Activated naive CD4-positive, alpha-beta T cell treated with anti-CD3 and anti-CD28 coated beads, Interleukin-2, amount 10 ng/mL, durations not matched to agents 7 days and 5 days (primary cell): ENCODE measurements at regions not wholly inside any gene's neighbourhood (a gene's known extent, or its start where the extent isn't known, plus 50 kb on each side); places are given as distances from the start of the nearest gene placed in this dataset.
A peak's percentile ranks its signal among the peaks of the same experiment; 100 is the strongest.

Source experiments
- CTCF ChIA-PET: fragments of 350-600 bp; sonication (Branson Sonifier 250); formaldehyde crosslinking; loops from one replicate; lab custom pipeline; 2021; ENCODE audit warnings: antibody characterized with exemption; lab: Charles Lee
- DNase-seq: peaks from one replicate; pipeline ENCODE4 v3.0.0-alpha.2; 2020
- H3K27ac Mint-ChIP-seq: one replicate; pipeline ENCODE4 v1.8.0; 2021; ENCODE audit warnings: mild to moderate bottlenecking, moderate library complexity, mixed read lengths
- H3K27me3 Mint-ChIP-seq: one replicate; pipeline ENCODE4 v1.8.0; 2021; ENCODE audit warnings: mild to moderate bottlenecking, mixed read lengths
- H3K36me3 Mint-ChIP-seq: one replicate; pipeline ENCODE4 v1.8.0; 2021; ENCODE audit warnings: mixed read lengths
- H3K4me1 Mint-ChIP-seq: one replicate; pipeline ENCODE4 v1.8.0; 2021; ENCODE audit warnings: mixed read lengths
- H3K4me3 Mint-ChIP-seq: one replicate; pipeline ENCODE4 v1.8.0; 2021; ENCODE audit warnings: mild to moderate bottlenecking, moderate library complexity, mixed read lengths
- H3K9me3 Mint-ChIP-seq: one replicate; pipeline ENCODE4 v1.8.0; 2021; ENCODE audit warnings: mixed read lengths

DNA sequence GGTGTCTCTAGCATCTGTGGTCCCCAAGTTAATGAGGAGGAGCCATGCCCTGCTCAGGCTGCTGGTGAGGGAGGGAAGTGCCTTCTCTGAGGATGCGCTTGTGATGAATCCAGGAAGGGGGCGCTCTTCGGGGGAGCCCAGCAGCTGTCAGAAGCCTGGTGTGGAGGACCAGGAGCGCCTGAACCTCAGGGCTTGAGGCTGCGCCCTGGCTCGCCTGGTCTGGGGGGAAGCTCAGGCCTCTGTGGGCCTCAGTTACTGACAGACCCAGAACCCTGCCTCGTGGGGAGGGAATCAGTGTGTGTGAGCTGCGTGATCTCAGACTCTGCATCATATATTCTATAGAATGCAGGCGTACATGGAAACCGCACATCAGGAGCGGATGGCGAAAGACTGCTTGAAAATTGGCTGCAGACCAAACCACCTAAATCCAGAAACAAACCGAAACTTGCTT, 126.1 kb downstream of the SEC14L1 start:
- DNase-seq: no peak
- CTCF ChIA-PET: interaction anchor here (1.2 kb wide), 1 partner anchor 20 kb away, joined by 3 read pairs; no protein-coding TSS in a partner anchor
- no peaks in the 10 kb centered on the region for H3K9me3 Mint-ChIP-seq
- H3K27me3 Mint-ChIP-seq: peaks cover 36% of the 10 kb centered on the region
- no peaks in the 10 kb centered on the region for H3K4me1 Mint-ChIP-seq
- H3K36me3 Mint-ChIP-seq: no peaks in the 10 kb centered on the region
- H3K4me3 Mint-ChIP-seq: no peak overlapping the region
- H3K27ac Mint-ChIP-seq: no peak overlapping the region

DNA sequence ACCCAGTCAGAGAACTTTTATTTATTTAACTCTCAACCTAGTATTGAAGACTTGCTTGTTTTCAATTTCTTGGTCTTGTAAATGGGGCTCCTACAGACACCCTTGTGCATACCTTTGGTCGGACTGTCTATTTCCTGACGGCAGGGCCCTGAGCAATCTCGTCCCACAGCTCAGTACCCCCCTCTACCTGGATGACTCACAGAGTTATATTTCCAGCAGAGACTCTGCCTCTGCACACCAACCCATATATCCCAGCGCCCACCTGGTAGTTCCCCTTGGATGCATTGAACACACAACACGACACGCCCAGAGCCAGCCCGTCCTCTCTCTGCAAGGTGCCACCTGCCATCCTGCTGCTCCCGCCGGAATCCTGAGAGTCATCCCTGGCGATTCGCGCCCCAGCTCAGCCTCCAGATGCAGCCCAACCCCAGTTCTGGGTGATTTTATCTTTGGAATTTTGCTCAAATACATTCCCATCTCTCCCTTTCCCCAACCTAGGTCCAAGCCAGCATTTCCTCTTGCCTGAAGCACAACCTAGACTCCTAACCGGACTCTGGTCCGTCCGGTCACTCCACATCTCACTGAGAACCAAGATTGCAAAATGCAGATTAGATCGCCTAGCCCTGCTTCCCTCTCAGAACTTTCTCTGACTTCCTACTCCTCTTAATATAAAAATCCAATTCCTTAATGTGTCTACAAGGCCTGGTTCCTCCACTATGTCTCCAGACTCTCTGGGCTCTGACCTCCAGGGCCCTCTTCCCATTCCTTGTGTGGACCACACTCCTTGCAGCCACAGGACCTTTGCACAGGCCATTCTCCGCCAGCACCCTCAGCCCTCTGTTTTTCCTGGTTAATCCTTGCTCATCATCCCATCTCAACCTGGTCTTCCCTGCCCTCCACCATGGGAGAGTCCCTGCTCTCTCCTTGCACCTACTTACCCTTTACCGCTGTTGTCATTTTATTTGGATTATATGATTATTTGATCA, 129.2 kb downstream of the SEC14L1 start:
- no peak for DNase-seq
- H3K9me3 Mint-ChIP-seq: no peaks in the 10 kb centered on the region
- H3K4me3 Mint-ChIP-seq: no peak overlapping the region
- H3K4me1 Mint-ChIP-seq: no peaks in the 10 kb centered on the region
- H3K27me3 Mint-ChIP-seq: peaks cover 52% of the 10 kb centered on the region
- no peaks in the 10 kb centered on the region for H3K36me3 Mint-ChIP-seq
- CTCF ChIA-PET: no interaction called here
- H3K27ac Mint-ChIP-seq: no peak overlapping the region

- no peaks in the 10 kb centered on the region for H3K9me3 Mint-ChIP-seq
Measured at GRCh38 chr17:77271411-77271810, 130.6 kb downstream of the SEC14L1 start.

DNA sequence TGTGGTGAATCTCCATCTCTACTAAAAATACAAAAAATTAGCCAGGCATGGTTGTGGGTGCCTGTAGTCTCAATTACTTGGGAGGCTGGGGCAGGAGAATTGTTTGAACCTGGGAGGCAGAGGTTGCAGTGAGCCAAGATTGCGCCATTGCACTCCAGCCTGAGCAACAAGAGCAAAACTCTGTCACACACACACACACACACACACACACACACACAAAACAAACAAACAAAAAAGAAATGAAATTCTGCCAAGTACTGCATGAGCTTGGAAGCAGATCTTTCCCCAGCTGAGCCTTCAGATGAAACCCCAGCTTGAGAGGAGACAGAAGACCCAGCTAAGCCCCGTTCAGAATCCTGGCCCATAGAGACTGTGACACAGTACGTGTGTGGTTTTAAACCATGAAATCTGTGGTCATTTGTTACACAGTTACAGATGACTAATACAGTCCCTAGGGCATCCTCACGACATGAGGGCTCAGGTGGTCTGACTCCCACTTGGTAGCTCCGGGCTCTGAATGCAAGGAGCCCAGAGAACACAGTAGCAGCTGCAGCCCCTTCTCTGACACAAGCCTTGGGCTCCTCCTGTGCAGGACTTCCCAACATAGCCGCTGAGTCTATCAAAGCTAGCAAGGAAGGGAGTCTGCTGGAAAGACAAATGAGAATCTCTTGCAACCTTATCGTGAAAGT, 132.8 kb downstream of the SEC14L1 start:
- DNase-seq: no peak
- H3K9me3 Mint-ChIP-seq: no peaks in the 10 kb centered on the region
- no peaks in the 10 kb centered on the region for H3K4me1 Mint-ChIP-seq
- H3K4me3 Mint-ChIP-seq: no peak overlapping the region
- peaks cover 51% of the 10 kb centered on the region for H3K27me3 Mint-ChIP-seq
- CTCF ChIA-PET: no interaction called here
- H3K27ac Mint-ChIP-seq: no peak overlapping the region
- H3K36me3 Mint-ChIP-seq: no peaks in the 10 kb centered on the region

More at GRCh38 chr17:77271411-77271810, 130.6 kb downstream of the SEC14L1 start:
- CTCF ChIA-PET: interaction anchor here (0.6 kb wide), 1 partner anchor 403 kb away, joined by 3 read pairs; the partner anchor contains the start of gene MGAT5B
- H3K4me3 Mint-ChIP-seq: no peak overlapping the region
- DNase-seq: no peak
- no peaks in the 10 kb centered on the region for H3K36me3 Mint-ChIP-seq
- H3K4me1 Mint-ChIP-seq: no peaks in the 10 kb centered on the region
- no peak overlapping the region for H3K27ac Mint-ChIP-seq
- peaks cover 45% of the 10 kb centered on the region for H3K27me3 Mint-ChIP-seq

DNA sequence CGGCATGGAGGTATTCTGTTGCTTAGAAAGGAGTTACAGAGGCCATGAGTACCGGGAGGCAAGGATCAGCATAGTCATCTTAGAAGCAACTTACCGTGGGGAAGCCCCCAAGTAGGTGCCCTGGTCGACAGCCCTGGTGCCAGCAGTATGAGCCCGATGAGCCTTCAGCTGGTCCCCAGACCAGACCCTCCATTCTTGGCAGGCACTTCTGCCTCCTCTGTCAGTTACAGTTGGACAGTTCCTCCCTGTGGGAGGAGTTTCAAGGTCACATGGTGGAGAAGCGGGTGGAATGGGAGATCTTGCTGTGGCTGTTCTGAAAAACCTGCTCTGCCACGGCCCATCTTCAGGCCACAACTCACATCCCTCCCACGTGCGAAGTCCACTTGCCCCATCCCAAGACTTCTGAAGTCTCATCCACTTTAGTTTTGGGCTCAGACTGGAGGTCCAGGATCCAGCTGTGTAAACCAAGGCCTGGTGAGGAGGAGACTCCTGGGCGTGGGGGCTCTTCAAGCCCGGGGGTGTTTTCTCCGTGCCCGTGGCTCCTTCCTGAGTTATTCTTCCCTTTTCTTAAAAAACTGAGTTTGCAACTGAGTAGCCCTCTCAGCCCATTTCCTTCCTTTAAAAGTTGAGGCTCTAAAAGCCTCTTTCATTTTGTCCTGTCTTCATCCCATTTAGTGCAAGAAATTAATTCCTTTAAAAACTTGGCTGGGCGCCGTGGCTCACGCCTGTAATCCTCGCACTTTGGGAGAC, 133.5 kb downstream of the SEC14L1 start:
- Mint-ChIP-seq H3K4me3 (no peak overlapping the region), H3K27ac (no peak overlapping the region), H3K27me3 (peaks cover 54% of the 10 kb centered on the region), H3K9me3 (no peaks in the 10 kb centered on the region), H3K4me1 (no peaks in the 10 kb centered on the region), H3K36me3 (no peaks in the 10 kb centered on the region)
- CTCF ChIA-PET: no interaction called here
- no peak for DNase-seq

DNA sequence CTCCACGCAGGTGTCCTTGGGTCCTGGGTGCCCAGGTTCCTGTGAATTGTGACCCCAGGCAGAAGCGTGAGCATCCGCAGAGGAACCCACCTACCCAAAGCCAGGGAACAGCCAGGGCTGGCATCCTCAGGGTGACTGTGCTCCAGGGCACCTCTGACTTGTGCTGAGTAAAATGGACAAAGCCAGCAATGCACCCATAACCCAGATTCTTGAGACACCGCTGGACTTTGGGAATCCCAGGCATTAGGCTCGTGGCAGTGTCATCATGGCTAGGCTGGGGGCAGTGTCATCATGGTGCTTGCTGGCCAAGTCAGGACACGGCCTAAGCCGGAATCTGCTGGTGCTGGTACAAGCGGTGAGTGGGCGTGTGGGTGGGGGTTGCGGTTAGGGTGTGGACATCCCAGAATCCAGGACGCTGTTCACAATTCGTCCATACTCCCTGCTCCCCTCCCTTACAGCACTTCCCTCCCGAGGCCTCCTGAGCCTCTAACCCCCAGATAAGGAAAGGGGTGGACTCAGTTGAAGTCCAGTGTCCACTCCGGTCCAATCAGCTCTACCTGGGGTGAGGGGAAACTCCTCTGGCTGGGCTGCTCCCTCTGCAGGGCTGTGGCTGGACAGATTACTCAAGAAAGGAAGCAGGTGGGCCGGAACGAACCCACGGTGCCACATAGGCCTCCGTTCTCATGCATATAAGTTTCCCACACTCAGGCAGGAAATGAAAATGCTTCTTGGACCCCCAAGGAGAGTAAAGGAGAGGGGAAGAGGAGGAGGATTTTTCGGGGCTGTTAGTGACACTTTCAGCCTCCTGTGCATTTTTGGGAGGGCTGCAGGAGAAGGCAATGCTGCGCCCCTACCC, 138.9 kb downstream of the SEC14L1 start:
- H3K9me3 Mint-ChIP-seq: no peaks in the 10 kb centered on the region
- no peaks in the 10 kb centered on the region for H3K36me3 Mint-ChIP-seq
- peaks cover 71% of the 10 kb centered on the region for H3K27me3 Mint-ChIP-seq
- no peak overlapping the region for H3K27ac Mint-ChIP-seq
- no peak overlapping the region for H3K4me3 Mint-ChIP-seq
- DNase-seq: no peak
- H3K4me1 Mint-ChIP-seq: peaks cover 15% of the 10 kb centered on the region
- CTCF ChIA-PET: interaction anchor here (0.6 kb wide), 1 partner anchor 734 kb away, joined by 3 read pairs; no protein-coding TSS in a partner anchor

- DNase-seq: peak; percentile 77
- Mint-ChIP-seq H3K36me3 (no peaks in the 10 kb centered on the region), H3K4me3 (peak overlapping the region; percentile 77), H3K9me3 (no peaks in the 10 kb centered on the region), H3K27me3 (peaks cover 78% of the 10 kb centered on the region), H3K27ac (peak overlapping the region; percentile 86), H3K4me1 (peaks cover 15% of the 10 kb centered on the region)
- CTCF ChIA-PET: no interaction called here
Measured at GRCh38 chr17:77280304-77281121, 139.7 kb downstream of the SEC14L1 start.

- H3K9me3 Mint-ChIP-seq: no peaks in the 10 kb centered on the region
- H3K36me3 Mint-ChIP-seq: no peaks in the 10 kb centered on the region
- CTCF ChIA-PET: interaction anchor here (0.6 kb wide), 1 partner anchor 118 kb away, joined by 3 read pairs; no protein-coding TSS in a partner anchor
- H3K27me3 Mint-ChIP-seq: peaks cover 81% of the 10 kb centered on the region
- peak overlapping the region; percentile 69 for H3K4me3 Mint-ChIP-seq
- H3K27ac Mint-ChIP-seq: peak overlapping the region; percentile 74
- DNase-seq: peak; percentile 69
- H3K4me1 Mint-ChIP-seq: peaks cover 15% of the 10 kb centered on the region
Measured at GRCh38 chr17:77281122-77281903, 140.5 kb downstream of the SEC14L1 start.

DNA sequence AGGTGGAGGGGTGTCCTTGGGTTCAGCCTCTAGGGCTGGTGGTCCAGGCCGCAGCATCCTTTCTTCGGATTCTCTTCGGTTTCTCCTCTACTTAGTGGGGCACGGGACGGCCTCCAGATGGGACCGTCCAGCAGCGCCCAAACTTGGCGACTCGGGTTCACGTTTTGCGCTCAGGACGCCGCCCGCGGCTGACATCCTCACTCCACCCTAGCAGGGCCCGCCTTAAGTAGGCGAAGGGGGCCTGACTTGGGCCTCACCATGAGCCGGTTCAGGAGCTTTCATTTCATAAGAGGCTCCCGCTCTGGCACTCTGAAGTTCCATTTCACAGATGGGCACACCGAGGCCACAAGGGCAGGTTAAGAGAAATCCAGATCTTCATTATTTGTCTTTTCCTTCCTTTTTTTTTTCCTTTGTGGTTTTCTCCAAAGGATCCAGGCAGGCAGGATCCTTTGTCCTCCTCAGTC, 141.2 kb downstream of the SEC14L1 start:
- no peaks in the 10 kb centered on the region for H3K9me3 Mint-ChIP-seq
- peak overlapping the region; percentile 74 for H3K27ac Mint-ChIP-seq
- CTCF ChIA-PET: no interaction called here
- H3K4me1 Mint-ChIP-seq: peaks cover 15% of the 10 kb centered on the region
- peak overlapping the region; percentile 69 for H3K4me3 Mint-ChIP-seq
- no peak for DNase-seq
- H3K27me3 Mint-ChIP-seq: peaks cover 77% of the 10 kb centered on the region
- H3K36me3 Mint-ChIP-seq: no peaks in the 10 kb centered on the region

DNA sequence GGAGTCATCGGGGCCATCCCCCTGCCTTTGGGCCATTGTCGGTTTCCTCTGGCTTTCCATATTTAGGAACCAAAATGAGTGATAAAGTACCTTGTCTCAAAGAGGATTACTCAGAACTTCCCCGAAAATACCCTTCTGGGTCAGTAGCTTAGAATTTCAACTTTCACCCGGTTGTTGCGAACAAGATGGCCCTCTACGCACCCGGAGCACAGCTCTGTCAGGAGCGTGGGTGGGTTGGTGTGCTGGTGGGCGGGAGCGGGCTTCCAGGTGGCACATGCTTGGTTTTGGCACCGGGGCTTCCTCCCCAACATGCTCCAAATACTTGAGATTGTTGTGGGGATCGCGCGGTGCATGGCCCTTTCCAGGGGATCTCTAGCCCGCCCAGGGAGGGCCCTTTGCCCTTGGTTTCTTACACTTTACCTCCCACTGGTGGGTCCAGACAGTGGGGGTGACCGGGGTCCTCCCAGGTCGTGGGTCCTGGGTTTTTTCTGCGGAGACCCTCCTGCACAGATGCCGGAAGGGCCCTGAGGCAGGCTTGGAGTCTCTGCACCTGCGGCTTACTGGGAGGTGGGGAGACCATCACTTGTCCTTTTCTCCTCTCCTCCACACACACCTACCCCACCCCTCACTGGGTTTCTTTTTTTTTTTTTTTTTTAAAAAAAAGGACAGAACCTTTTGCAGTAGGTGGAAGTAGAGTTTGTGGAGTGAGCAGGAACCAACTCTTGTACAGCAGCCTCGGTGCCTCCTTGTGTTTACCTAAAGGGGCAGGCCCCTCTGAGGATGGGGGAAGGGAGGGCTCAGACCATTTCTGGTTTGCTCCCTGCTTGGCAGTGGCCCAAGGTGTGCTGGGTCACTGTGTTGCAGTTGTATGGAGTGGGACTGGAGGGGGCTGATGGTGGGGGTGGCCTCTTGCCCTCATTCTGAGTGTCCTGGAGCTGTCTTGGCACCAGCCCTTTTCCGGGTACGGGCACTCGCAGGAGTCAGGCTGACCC, 142.1 kb downstream of the SEC14L1 start:
- CTCF ChIA-PET: no interaction called here
- peaks cover 15% of the 10 kb centered on the region for H3K4me1 Mint-ChIP-seq
- no peaks in the 10 kb centered on the region for H3K9me3 Mint-ChIP-seq
- no peaks in the 10 kb centered on the region for H3K36me3 Mint-ChIP-seq
- H3K4me3 Mint-ChIP-seq: peak overlapping the region; percentile 69
- H3K27ac Mint-ChIP-seq: peak overlapping the region; percentile 74
- peaks cover 80% of the 10 kb centered on the region for H3K27me3 Mint-ChIP-seq
- DNase-seq: no peak

DNA sequence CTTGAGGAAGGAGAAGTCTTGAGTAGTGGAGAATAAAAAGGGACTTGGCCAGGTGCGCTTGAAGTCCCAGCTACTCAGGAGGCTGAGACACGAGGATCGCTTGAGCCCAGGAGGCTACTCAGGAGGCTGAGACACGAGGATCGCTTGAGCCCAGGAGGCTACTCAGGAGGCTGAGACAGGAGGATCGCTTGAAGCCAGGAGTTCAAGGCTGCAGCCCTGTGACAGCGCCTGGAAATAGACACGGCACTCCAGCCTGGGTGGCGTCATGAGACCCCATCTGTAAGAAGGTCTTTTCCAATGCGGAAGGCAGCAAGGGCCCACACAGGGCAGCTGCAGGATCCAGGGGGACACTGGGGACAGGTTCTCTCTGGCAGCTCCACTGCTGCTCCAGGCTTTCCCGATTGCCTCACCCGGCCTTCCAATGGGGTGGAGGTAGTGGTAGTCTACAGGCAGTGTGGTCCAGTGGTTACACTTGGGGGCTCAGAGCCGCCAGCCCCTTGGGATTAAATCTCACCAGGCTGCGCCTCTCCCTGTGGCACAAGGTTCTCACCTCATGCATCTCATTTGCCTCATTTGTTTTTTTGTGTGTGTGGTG, 143.4 kb downstream of the SEC14L1 start:
- peaks cover 15% of the 10 kb centered on the region for H3K4me1 Mint-ChIP-seq
- no peak overlapping the region for H3K4me3 Mint-ChIP-seq
- no peak for DNase-seq
- peaks cover 76% of the 10 kb centered on the region for H3K27me3 Mint-ChIP-seq
- no peak overlapping the region for H3K27ac Mint-ChIP-seq
- H3K36me3 Mint-ChIP-seq: no peaks in the 10 kb centered on the region
- CTCF ChIA-PET: no interaction called here
- no peaks in the 10 kb centered on the region for H3K9me3 Mint-ChIP-seq
